B cell (primary cell): ENCODE measurements at regions not wholly inside any gene's neighbourhood (a gene's known extent, or its start where the extent isn't known, plus 50 kb on each side); places are given as distances from the start of the nearest gene placed in this dataset.

Experiments used
- ATAC-seq: fragments of 200-7000 bp; cut with Tn5 transposase; one replicate; pipeline ENCODE4 v1.10.0; 2021; ENCODE audit warnings: low read depth, mild to moderate bottlenecking, moderate number of reproducible peaks, moderate library complexity
- CTCF ChIA-PET: fragments of 350-600 bp; sonication (Branson Sonifier 250); formaldehyde crosslinking; loops from one replicate; lab custom pipeline; 2021; ENCODE audit warnings: antibody characterized with exemption, inconsistent platforms; lab: Charles Lee
- POLR2A ChIA-PET: fragments of 350-600 bp; sonication (Branson Sonifier 250); formaldehyde crosslinking; loops from one replicate; lab custom pipeline; 2021; ENCODE audit warnings: antibody characterized with exemption; lab: Charles Lee
- DNase-seq: peaks from one replicate; pipeline ENCODE4 v3.0.0; 2013
- H2AFZ ChIP-seq: 2 replicates; pipeline ENCODE4 v1.6.1; 2012; ENCODE audit warnings: mild to moderate bottlenecking, low read depth, low read length; ENCODE audit not compliant: insufficient read depth, poor library complexity, severe bottlenecking
- H3K27ac ChIP-seq, 2 donors: 1 replicate in 1 of 2; 2 replicates in 1 of 2; pipeline ENCODE4 v1.5.1; 2012 to 2013; ENCODE audit warnings: low read length in 2 of 2, mild to moderate bottlenecking in 2 of 2, moderate library complexity in 1 of 2
- H3K27me3 ChIP-seq, 4 experiments: fragments of 200-600 bp in 1 of 4; sonication (generic) in 1 of 4; replicated peaks in 1 of 4; 1 replicate in 2 of 4; 2 replicates in 2 of 4; pipeline versions ENCODE4 v1.6.1 to v1.7.0; 2013 to 2016; ENCODE audit warnings: low read length in 3 of 4, mild to moderate bottlenecking in 2 of 4, mixed read lengths in 1 of 4, moderate library complexity in 1 of 4; ENCODE audit not compliant: insufficient read depth in 4 of 4, control insufficient read depth in 3 of 4; ENCODE audit errors: control extremely low read depth in 1 of 4
- H3K36me3 ChIP-seq, 2 experiments: replicated peaks in 1 of 2; 1 replicate in 1 of 2; 2 replicates in 1 of 2; pipeline versions ENCODE4 v1.6.1 to v1.7.1; 2013; ENCODE audit warnings: low read length in 1 of 2; ENCODE audit not compliant: insufficient read depth in 2 of 2, control insufficient read depth in 1 of 2; ENCODE audit errors: control extremely low read depth in 1 of 2, extremely low read depth in 1 of 2
- H3K4me1 ChIP-seq, 2 donors: fragments of 200-600 bp in 1 of 2; sonication (generic) in 1 of 2; 1 replicate in 1 of 2; 2 replicates in 1 of 2; pipeline versions ENCODE4 v1.5.1 to v1.6.1; 2013 to 2017; ENCODE audit warnings: low read length in 2 of 2; ENCODE audit not compliant: control insufficient read depth in 2 of 2, insufficient read depth in 2 of 2
- H3K4me2 ChIP-seq: replicated peaks from 2 replicates; pipeline ENCODE3; 2012; ENCODE audit warnings: mild to moderate bottlenecking, low read depth, low read length; ENCODE audit not compliant: poor library complexity, severe bottlenecking
- H3K4me3 ChIP-seq, 5 experiments: fragments of 200-600 bp in 1 of 5; sonication (generic) in 1 of 5; 1 replicate in 3 of 5; 2 replicates in 2 of 5; pipeline versions ENCODE4 v1.5.1 to v1.7.0; 2011 to 2016; ENCODE audit warnings: low read length in 4 of 5, mild to moderate bottlenecking in 4 of 5, low read depth in 2 of 5, control low read depth in 1 of 5, moderate library complexity in 1 of 5; ENCODE audit not compliant: insufficient read depth in 1 of 5; ENCODE audit errors: control extremely low read depth in 1 of 5, extremely low read depth in 1 of 5
- H3K79me2 ChIP-seq: fragments of 200-600 bp; sonication (generic); one replicate; pipeline ENCODE4 v1.6.0; 2016; ENCODE audit warnings: low read length; ENCODE audit not compliant: control insufficient read depth, insufficient read depth
- H3K9ac ChIP-seq: fragments of 200-600 bp; sonication (generic); 2 replicates; pipeline ENCODE4 v1.6.1; 2017; ENCODE audit warnings: mild to moderate bottlenecking, low read length, moderate library complexity
- H3K9me3 ChIP-seq, 3 donors: one replicate each; pipeline versions ENCODE4 v1.6.1 to v1.7.1; 2013; ENCODE audit warnings: low read length in 2 of 3; ENCODE audit not compliant: control insufficient read depth in 2 of 3, insufficient read depth in 1 of 3; ENCODE audit errors: control extremely low read depth in 1 of 3
- H4K20me1 ChIP-seq: 2 replicates; pipeline ENCODE4 v1.6.0; 2012; ENCODE audit warnings: mild to moderate bottlenecking, low read length; ENCODE audit not compliant: insufficient read depth, control insufficient read depth, poor library complexity, severe bottlenecking
- H3K27ac Mint-ChIP-seq: one replicate; pipeline ENCODE4 v1.8.0; 2021; ENCODE audit warnings: mixed read lengths
- H3K27me3 Mint-ChIP-seq: one replicate; pipeline ENCODE4 v1.8.0; 2021; ENCODE audit warnings: mixed read lengths
- H3K4me1 Mint-ChIP-seq: one replicate; pipeline ENCODE4 v1.8.0; 2021; ENCODE audit warnings: mixed read lengths
- H3K4me3 Mint-ChIP-seq: one replicate; pipeline ENCODE4 v1.8.0; 2021; ENCODE audit warnings: mixed read lengths
- H3K9me3 Mint-ChIP-seq: one replicate; pipeline ENCODE4 v1.8.0; 2022; ENCODE audit warnings: mixed read lengths; ENCODE audit not compliant: insufficient read depth
- CTCF ChIP-seq: fragments of 200-600 bp; IDR thresholded peaks from one replicate; pipeline ENCODE4 v1.8.0; 2022; ENCODE audit warnings: antibody characterized with exemption, mild to moderate bottlenecking
- EZH2 ChIP-seq: IDR thresholded peaks from 2 replicates; pipeline ENCODE4 v1.6.1; 2012; ENCODE audit warnings: borderline replicate concordance, low read depth, mild to moderate bottlenecking, moderate library complexity, low read length; ENCODE audit not compliant: insufficient read depth, poor library complexity, severe bottlenecking
- WGBS: methylation state at CpG from one replicate; pipeline ENCODE4 v1.1.5; 2013; ENCODE audit warnings: missing lambda C conversion rate; ENCODE audit not compliant: insufficient coverage; 5-methylcytosine and 5-hydroxymethylcytosine counted together
- intact Hi-C: fragments of 100-400 bp; cut with micrococcal nuclease; formaldehyde crosslinking; loops from one replicate; pipeline ENCODE4 v1.10.0; 2022

GRCh38 chr1:115411371-115412063, 73.5 kb upstream of the NGF start:
- Mint-ChIP-seq H3K27ac (no peak overlapping the region), H3K9me3 (no peaks in the 10 kb centered on the region), H3K27me3 (peaks cover 3% of the 10 kb centered on the region), H3K4me3 (no peak overlapping the region), H3K4me1 (no peaks in the 10 kb centered on the region)
- H3K79me2 ChIP-seq, result no peaks in the 10 kb centered on the region
- H3K4me2 ChIP-seq, result no peak overlapping the region
- ChIA-PET CTCF (no interaction called here), POLR2A (no interaction called here)
- H3K9ac ChIP-seq, result no peak overlapping the region
- WGBS, result 75% methylated on average over 1 of the region's 1 CpG
- no peaks in the 10 kb centered on the region for H3K4me1 ChIP-seq
- intact Hi-C loops, result no loop called here
- TF ChIP-seq EZH2, result no peak
- TF ChIP-seq CTCF, result no peak
- no peaks in the 10 kb centered on the region for H3K27me3 ChIP-seq
- H3K36me3 ChIP-seq, result no peaks in the 10 kb centered on the region
- no peaks in the 10 kb centered on the region for H4K20me1 ChIP-seq
- H3K27ac ChIP-seq, result no peak overlapping the region
- H2AFZ ChIP-seq, result no peak overlapping the region
- DNase-seq, result no peak
- no peak for ATAC-seq
- no peak overlapping the region for H3K4me3 ChIP-seq
- H3K9me3 ChIP-seq, result no peaks in the 10 kb centered on the region

- no peak overlapping the region for H3K27ac Mint-ChIP-seq
- CTCF ChIA-PET, result no interaction called here
- POLR2A ChIA-PET, result no interaction called here
- Histone ChIP-seq H2AFZ (no peak overlapping the region), H3K4me2 (no peak overlapping the region), H3K79me2 (no peaks in the 10 kb centered on the region), H3K27ac (no peak overlapping the region), H4K20me1 (no peaks in the 10 kb centered on the region), H3K9me3 (no peaks in the 10 kb centered on the region), H3K36me3 (no peaks in the 10 kb centered on the region), H3K27me3 (no peaks in the 10 kb centered on the region), H3K4me3 (no peak overlapping the region), H3K9ac (no peak overlapping the region), H3K4me1 (no peaks in the 10 kb centered on the region)
- ATAC-seq (no peak), DNase-seq (no peak)
- no peaks in the 10 kb centered on the region for H3K4me1 Mint-ChIP-seq
- peaks cover 3% of the 10 kb centered on the region for H3K27me3 Mint-ChIP-seq
- TF ChIP-seq CTCF, result no peak
- no peak for TF ChIP-seq EZH2
- intact Hi-C loops, result no loop called here
- 89% methylated on average over 5 of the region's 7 CpGs for WGBS
- H3K4me3 Mint-ChIP-seq, result no peak overlapping the region
- no peaks in the 10 kb centered on the region for H3K9me3 Mint-ChIP-seq
Observed at GRCh38 chr1:115409094-115410015, 71.3 kb upstream of the NGF start.
